Ishikawa (cell line): ENCODE measurements at regions not wholly inside any gene's neighbourhood (a gene's known extent, or its start where the extent isn't known, plus 50 kb on each side); places are given as distances from the start of the nearest gene placed in this dataset.
A peak's percentile ranks its signal among the peaks of the same experiment; 100 is the strongest.

Source experiments
- CEBPB ChIP-seq: IDR thresholded peaks from 2 replicates; pipeline ENCODE4 v1.6.1; 2012
- CREB1 ChIP-seq: IDR thresholded peaks from 2 replicates; pipeline ENCODE4 v1.6.1; 2012; ENCODE audit warnings: low read depth
- EGR1 ChIP-seq: IDR thresholded peaks from 2 replicates; pipeline ENCODE4 v1.6.1; 2012
- EP300 ChIP-seq: IDR thresholded peaks from 2 replicates; pipeline ENCODE4 v1.6.1; 2012; ENCODE audit warnings: borderline replicate concordance
- FOXM1 ChIP-seq: IDR thresholded peaks from 2 replicates; pipeline ENCODE4 v1.6.1; 2012; ENCODE audit warnings: low read depth, borderline replicate concordance
- MAX ChIP-seq: IDR thresholded peaks from 2 replicates; pipeline ENCODE4 v1.6.1; 2012
- NFIC ChIP-seq: IDR thresholded peaks from 2 replicates; pipeline ENCODE4 v1.6.1; 2012
- RAD21 ChIP-seq: IDR thresholded peaks from 2 replicates; pipeline ENCODE4 v1.6.1; 2012; ENCODE audit warnings: low read depth
- REST ChIP-seq: IDR thresholded peaks from 2 replicates; pipeline ENCODE4 v1.6.1; 2012; ENCODE audit warnings: low read depth, mild to moderate bottlenecking
- TAF1 ChIP-seq: IDR thresholded peaks from 2 replicates; pipeline ENCODE4 v1.6.1; 2012; ENCODE audit warnings: low read depth, mild to moderate bottlenecking
- TCF12 ChIP-seq: IDR thresholded peaks from 2 replicates; pipeline ENCODE4 v1.6.1; 2012; ENCODE audit warnings: low read depth
- TEAD4 ChIP-seq: IDR thresholded peaks from 2 replicates; pipeline ENCODE4 v1.6.1; 2012
- USF1 ChIP-seq: IDR thresholded peaks from 2 replicates; pipeline ENCODE4 v1.6.1; 2012
- YY1 ChIP-seq: IDR thresholded peaks from 2 replicates; pipeline ENCODE4 v1.6.1; 2012; ENCODE audit warnings: low read depth
- ZBTB7A ChIP-seq: IDR thresholded peaks from 2 replicates; pipeline ENCODE4 v1.6.1; 2012; ENCODE audit warnings: low read depth

- TF ChIP-seq EP300 (no peak), USF1 (no peak), CREB1 (no peak), FOXM1 (no peak), EGR1 (no peak), REST (no peak)
Measured at GRCh38 chr9:117564839-117565238, 139.4 kb upstream of the TLR4 start.

GRCh38 chr9:117561761-117562160, 142.4 kb upstream of the TLR4 start:
- TF ChIP-seq ZBTB7A (no peak), REST (no peak), USF1 (no peak), RAD21 (no peak), MAX (no peak), NFIC (no peak), FOXM1 (no peak), TEAD4 (no peak), TCF12 (no peak), CEBPB (no peak), TAF1 (no peak), EGR1 (no peak), YY1 (no peak), CREB1 (no peak), EP300 (no peak)

- TF ChIP-seq RAD21, result peak; percentile 38; the same call in 1 of the 2 replicates
- TF ChIP-seq CREB1, result no peak
Measured at GRCh38 chr9:117555964-117556629, 141.2 kb upstream of the ASTN2 start.

- TF ChIP-seq USF1 (no peak), TCF12 (no peak), TEAD4 (no peak), CREB1 (no peak), NFIC (no peak), EGR1 (no peak)
Measured at GRCh38 chr9:117552811-117553210, 138.0 kb upstream of the ASTN2 start.

GRCh38 chr9:117551171-117551570, 136.3 kb upstream of the ASTN2 start:
- TF ChIP-seq TAF1, result no peak
- no peak for TF ChIP-seq EP300
- no peak for TF ChIP-seq RAD21
- no peak for TF ChIP-seq EGR1
- TF ChIP-seq CREB1, result no peak
- no peak for TF ChIP-seq TEAD4
- no peak for TF ChIP-seq YY1
- no peak for TF ChIP-seq NFIC
- no peak for TF ChIP-seq TCF12
- TF ChIP-seq CEBPB, result no peak
- TF ChIP-seq USF1, result no peak
- no peak for TF ChIP-seq FOXM1
- TF ChIP-seq REST, result no peak
- TF ChIP-seq MAX, result no peak
- TF ChIP-seq ZBTB7A, result no peak
